ENCODE measurements at regions not wholly inside any gene's neighbourhood (a gene's known extent, or its start where the extent isn't known, plus 50 kb on each side); places are given as distances from the start of the nearest gene placed in this dataset.
"Not testable (repeated sequence)": the region's sequence is repeated elsewhere in the genome, so short reads cannot be mapped to it uniquely, and the experiment has no call there.

- ChIA-PET CTCF (no interaction called here), POLR2A (no interaction called here)
- no peak for DNase-seq (ENCODE audit: low read depth, low spot score)
- no peak overlapping the region for H3K4me3 ChIP-seq (ENCODE audit: low read depth, low read length)
- no peak for TF ChIP-seq CTCF (IDR thresholded peaks at IDR 0.05; ENCODE audit: insufficient read depth, low read length, missing control alignments)
Observed at GRCh38 chr6:79399499-79399898, 137.7 kb downstream of the LCA5 start.

DNA sequence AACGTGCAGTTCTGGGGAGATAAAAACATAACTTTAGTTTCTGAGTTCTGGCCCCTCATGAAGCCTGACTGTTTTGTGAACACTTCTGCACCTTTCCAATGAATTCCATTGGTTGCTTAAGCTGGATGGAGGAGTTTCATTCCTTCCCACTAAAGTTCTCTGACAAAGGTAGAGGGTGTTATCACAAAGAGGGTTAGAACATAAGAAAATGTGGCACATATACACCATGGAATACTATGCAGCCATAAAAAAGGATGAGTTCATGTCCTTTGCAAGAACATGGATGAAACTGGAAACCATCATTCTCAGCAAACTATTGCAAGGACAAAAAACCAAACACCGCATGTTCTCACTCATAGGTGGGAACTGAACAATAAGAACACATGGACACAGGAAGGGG, 138.6 kb downstream of the LCA5 start:
- POLR2A ChIA-PET; DNase-seq (ENCODE audit: low read depth, low spot score); CTCF ChIA-PET; H3K4me3 ChIP-seq (ENCODE audit: low read depth, low read length): not testable (repeated sequence)

DNA sequence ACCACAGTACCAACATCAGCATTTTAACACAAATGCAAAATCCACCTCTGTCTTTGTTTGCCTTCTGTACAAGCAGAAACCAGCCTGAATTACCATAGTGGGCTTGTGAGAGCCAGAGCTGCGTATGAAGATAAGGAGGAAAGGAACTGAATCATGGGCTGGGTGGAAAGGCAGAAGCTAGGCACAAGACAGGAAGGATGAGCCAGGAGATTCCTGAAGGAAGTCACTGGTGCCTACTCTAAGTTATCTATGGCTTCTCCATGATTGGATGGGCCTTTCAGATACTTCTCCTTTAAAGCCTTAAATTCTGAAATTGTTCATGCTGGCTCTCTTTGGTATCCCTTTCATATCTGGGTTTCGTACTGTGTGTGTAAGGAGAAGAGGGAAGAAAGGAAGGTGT, 140.6 kb downstream of the LCA5 start:
- CTCF ChIA-PET, result no interaction called here
- POLR2A ChIA-PET, result no interaction called here
- DNase-seq (ENCODE audit: low read depth, low spot score), result no peak

GRCh38 chr6:79394690-79395089, 142.5 kb downstream of the LCA5 start:
- TF ChIP-seq CTCF (IDR thresholded peaks at IDR 0.05; ENCODE audit: insufficient read depth, low read length, missing control alignments), result no peak
- DNase-seq (ENCODE audit: low read depth, low spot score), result no peak
- ChIA-PET CTCF (no interaction called here), POLR2A (no interaction called here)
- H3K4me3 ChIP-seq (ENCODE audit: low read depth, low read length), result no peak overlapping the region

More for the DNA sequence above, 140.6 kb downstream of the LCA5 start:
- no peak overlapping the region for H3K4me3 ChIP-seq (ENCODE audit: low read depth, low read length)
- no peak for TF ChIP-seq CTCF (IDR thresholded peaks at IDR 0.05; ENCODE audit: insufficient read depth, low read length, missing control alignments)

- ChIA-PET POLR2A (no interaction called here), CTCF (no interaction called here)
- TF ChIP-seq CTCF (IDR thresholded peaks at IDR 0.05; ENCODE audit: insufficient read depth, low read length, missing control alignments), result no peak
- no peak overlapping the region for H3K4me3 ChIP-seq (ENCODE audit: low read depth, low read length)
- DNase-seq (ENCODE audit: low read depth, low spot score), result no peak
Observed at GRCh38 chr6:79392094-79392493, 145.1 kb downstream of the LCA5 start.

- no peak for DNase-seq (ENCODE audit: low read depth, low spot score)
- ChIA-PET CTCF (no interaction called here), POLR2A (no interaction called here)
- no peak for TF ChIP-seq CTCF (IDR thresholded peaks at IDR 0.05; ENCODE audit: insufficient read depth, low read length, missing control alignments)
- no peak overlapping the region for H3K4me3 ChIP-seq (ENCODE audit: low read depth, low read length)
Observed at GRCh38 chr6:79391480-79391879, 145.8 kb downstream of the LCA5 start.

DNA sequence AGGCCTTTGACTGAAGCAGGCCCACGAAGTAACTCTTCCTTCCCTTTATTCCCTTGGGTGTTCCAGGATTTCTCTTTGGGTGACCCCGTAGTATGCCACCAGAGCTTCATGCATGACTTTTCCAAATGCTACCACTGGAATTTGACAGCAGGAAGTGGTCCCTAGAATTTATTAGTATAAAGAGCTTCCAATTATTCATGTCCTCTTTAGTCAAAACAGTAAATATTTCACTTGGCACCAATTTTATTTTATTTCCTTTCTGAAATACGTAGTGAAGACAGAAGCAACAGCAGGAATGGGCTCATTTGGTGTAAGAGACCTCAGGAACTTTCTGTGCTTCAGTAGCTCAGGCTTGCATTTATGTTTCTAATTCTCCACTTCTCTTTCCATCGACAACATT, 151.3 kb downstream of the LCA5 start:
- no peak overlapping the region for H3K4me3 ChIP-seq (ENCODE audit: low read depth, low read length)
- DNase-seq (ENCODE audit: low read depth, low spot score), result no peak
- CTCF ChIA-PET, result no interaction called here
- POLR2A ChIA-PET, result no interaction called here
- TF ChIP-seq CTCF (IDR thresholded peaks at IDR 0.05; ENCODE audit: insufficient read depth, low read length, missing control alignments), result no peak
